ENCODE measurements at regions not wholly inside any gene's neighbourhood (a gene's known extent, or its start where the extent isn't known, plus 50 kb on each side); places are given as distances from the start of the nearest gene placed in this dataset.

GRCh38 chr6:12567682-12568081 is 148.9 kb upstream of the PHACTR1 start:
- CTCF ChIA-PET: no interaction called here

GRCh38 chr6:12569646-12570045 is 146.9 kb upstream of the PHACTR1 start:
- Histone ChIP-seq H3K4me3 (ENCODE audit: low read depth, low read length) (no peak overlapping the region), H3K27me3 (ENCODE audit: control insufficient read depth, insufficient read depth, low read length) (no peaks in the 10 kb centered on the region), H3K9me3 (ENCODE audit: control insufficient read depth, insufficient read depth, low read length) (no peaks in the 10 kb centered on the region), H3K27ac (ENCODE audit: low read depth, low read length) (no peak overlapping the region)
- TF ChIP-seq, protein P1, sequence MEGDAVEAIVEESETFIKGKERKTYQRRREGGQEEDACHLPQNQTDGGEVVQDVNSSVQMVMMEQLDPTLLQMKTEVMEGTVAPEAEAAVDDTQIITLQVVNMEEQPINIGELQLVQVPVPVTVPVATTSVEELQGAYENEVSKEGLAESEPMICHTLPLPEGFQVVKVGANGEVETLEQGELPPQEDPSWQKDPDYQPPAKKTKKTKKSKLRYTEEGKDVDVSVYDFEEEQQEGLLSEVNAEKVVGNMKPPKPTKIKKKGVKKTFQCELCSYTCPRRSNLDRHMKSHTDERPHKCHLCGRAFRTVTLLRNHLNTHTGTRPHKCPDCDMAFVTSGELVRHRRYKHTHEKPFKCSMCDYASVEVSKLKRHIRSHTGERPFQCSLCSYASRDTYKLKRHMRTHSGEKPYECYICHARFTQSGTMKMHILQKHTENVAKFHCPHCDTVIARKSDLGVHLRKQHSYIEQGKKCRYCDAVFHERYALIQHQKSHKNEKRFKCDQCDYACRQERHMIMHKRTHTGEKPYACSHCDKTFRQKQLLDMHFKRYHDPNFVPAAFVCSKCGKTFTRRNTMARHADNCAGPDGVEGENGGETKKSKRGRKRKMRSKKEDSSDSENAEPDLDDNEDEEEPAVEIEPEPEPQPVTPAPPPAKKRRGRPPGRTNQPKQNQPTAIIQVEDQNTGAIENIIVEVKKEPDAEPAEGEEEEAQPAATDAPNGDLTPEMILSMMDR (IDR thresholded peaks at IDR 0.05; ENCODE audit: low read depth, low read length): no peak
- DNase-seq (ENCODE audit: low read depth, low spot score): no peak
- POLR2A ChIA-PET: interaction anchor here (0.7 kb wide), 1 partner anchor 44 kb away, joined by 7 read pairs; no protein-coding TSS in a partner anchor
- CTCF ChIA-PET: interaction anchor here (0.7 to 1.4 kb wide), 2 partner anchors 37 to 567 kb away, joined by 4 to 7 read pairs; no protein-coding TSS in a partner anchor

More at GRCh38 chr6:12567682-12568081, 148.9 kb upstream of the PHACTR1 start:
- POLR2A ChIA-PET: no interaction called here
- Histone ChIP-seq H3K4me3 (ENCODE audit: low read depth, low read length) (no peak overlapping the region), H3K27me3 (ENCODE audit: control insufficient read depth, insufficient read depth, low read length) (no peaks in the 10 kb centered on the region), H3K27ac (ENCODE audit: low read depth, low read length) (no peak overlapping the region), H3K9me3 (ENCODE audit: control insufficient read depth, insufficient read depth, low read length) (no peaks in the 10 kb centered on the region)
- no peak for DNase-seq (ENCODE audit: low read depth, low spot score)
- TF ChIP-seq, protein P1 (IDR thresholded peaks at IDR 0.05; ENCODE audit: low read depth, low read length): no peak

DNA sequence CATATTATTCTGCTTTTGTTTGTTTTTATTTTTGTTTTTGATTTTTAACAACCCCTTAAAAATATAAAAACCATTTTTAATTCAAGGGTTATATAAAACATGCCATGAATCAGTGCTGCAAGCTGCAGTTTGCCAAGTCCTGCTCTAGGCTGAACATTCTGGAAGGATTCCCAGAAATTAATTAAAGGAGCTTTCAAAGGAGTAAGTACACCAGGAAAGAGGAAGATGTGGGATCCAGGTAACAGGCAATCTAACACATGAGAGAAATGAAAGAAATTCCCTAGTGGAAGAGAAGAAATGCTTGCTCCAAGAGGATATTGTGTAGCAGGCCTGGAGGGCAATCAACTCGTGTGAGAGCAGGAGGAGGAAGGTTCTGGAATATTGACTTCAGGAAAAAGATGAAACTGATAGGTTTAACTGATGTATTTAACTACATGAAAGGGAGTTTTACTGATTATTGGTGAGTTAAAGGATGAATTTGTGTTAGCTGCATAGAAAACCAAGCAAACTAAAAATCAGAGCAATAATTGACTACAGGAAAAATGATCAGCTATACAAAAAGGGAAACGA is 146.0 kb upstream of the PHACTR1 start:
- Histone ChIP-seq H3K27me3 (ENCODE audit: control insufficient read depth, insufficient read depth, low read length) (no peaks in the 10 kb centered on the region), H3K9me3 (ENCODE audit: control insufficient read depth, insufficient read depth, low read length) (no peaks in the 10 kb centered on the region), H3K27ac (ENCODE audit: low read depth, low read length) (no peak overlapping the region), H3K4me3 (ENCODE audit: low read depth, low read length) (no peak overlapping the region)
- no peak for DNase-seq (ENCODE audit: low read depth, low spot score)
- ChIA-PET POLR2A (no interaction called here), CTCF (interaction anchor here (1.1 to 2.5 kb wide), 3 partner anchors 35 to 281 kb away, joined by 4 to 10 read pairs (median 4); partner anchors contain the start of gene EDN1)
- TF ChIP-seq, protein P1 (IDR thresholded peaks at IDR 0.05; ENCODE audit: low read depth, low read length): no peak

DNA sequence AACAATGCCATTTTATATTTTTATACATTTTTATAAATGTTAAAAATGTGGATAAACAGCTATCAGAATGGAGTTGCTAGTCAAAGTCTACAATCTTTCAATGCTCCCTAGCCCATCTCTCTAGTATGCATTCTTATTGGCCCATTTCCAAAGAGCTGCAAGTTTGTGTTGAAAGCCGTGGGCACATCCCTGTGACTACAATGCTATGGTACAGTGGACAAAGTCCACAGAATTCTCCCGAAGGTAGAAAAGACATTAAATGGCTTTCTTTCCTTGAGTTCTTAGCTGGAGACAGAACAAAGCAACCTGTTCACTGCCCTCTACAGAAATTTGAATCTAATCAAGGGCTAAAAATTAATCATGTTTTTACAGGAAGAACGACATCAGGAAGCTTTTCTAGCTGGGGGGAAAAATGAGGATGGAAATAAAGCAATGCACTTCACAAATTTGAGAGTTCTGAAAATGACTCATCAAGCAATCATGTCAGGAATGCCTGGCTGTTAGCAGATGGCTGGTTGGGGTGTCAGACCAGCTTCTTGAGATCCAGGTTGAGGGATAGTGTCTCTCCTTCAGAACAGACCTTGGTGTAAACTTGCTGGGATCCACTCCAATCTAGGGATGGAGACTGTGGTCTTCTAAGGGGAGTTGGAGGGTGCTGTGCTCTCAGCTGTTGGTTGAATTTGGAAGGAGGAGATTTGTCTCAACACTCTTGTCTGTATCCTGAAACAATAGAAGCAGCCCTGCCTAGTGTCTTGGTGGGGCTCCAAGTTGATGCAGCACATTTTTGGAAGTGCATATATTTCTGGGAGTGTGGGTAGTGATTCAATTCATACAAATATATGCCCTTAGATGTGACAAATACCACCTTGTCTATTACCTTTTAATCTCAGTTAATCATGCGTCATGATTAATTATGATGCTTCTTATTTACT is 143.4 kb upstream of the PHACTR1 start:
- no peak overlapping the region for H3K4me3 ChIP-seq (ENCODE audit: low read depth, low read length)
- TF ChIP-seq, protein P1 (IDR thresholded peaks at IDR 0.05; ENCODE audit: low read depth, low read length): no peak
- CTCF ChIA-PET: interaction anchor here (0.5 to 2.5 kb wide), 5 partner anchors 12 to 337 kb away, joined by 3 to 10 read pairs (median 4); partner anchors contain the start of gene EDN1

More for the DNA sequence above, 143.4 kb upstream of the PHACTR1 start:
- Histone ChIP-seq H3K27ac (ENCODE audit: low read depth, low read length) (no peak overlapping the region), H3K27me3 (ENCODE audit: control insufficient read depth, insufficient read depth, low read length) (no peaks in the 10 kb centered on the region), H3K9me3 (ENCODE audit: control insufficient read depth, insufficient read depth, low read length) (no peaks in the 10 kb centered on the region)
- DNase-seq (ENCODE audit: low read depth, low spot score): no peak
- POLR2A ChIA-PET: no interaction called here

All from AG04450 (cell line).